Hepatocyte (in vitro differentiated cells): ENCODE measurements at regions not wholly inside any gene's neighbourhood (a gene's known extent, or its start where the extent isn't known, plus 50 kb on each side); places are given as distances from the start of the nearest gene placed in this dataset.

ENCODE experiments used
- EZH2phosphoT487 ChIP-seq: fragments of 200-600 bp; sonication (generic); IDR thresholded peaks from one replicate; pipeline ENCODE4 v1.6.1; 2018; ENCODE audit warnings: antibody characterized with exemption, mild to moderate bottlenecking, low read depth, moderate library complexity; ENCODE audit not compliant: unreplicated experiment, severe bottlenecking
- TF ChIP-seq, protein P1 (sequence below): fragments of 200-600 bp; sonication (generic); IDR thresholded peaks from 2 replicates; pipeline ENCODE4 v1.5.1; 2016; ENCODE audit warnings: antibody characterized with exemption, mild to moderate bottlenecking; ENCODE audit not compliant: poor library complexity

DNA sequence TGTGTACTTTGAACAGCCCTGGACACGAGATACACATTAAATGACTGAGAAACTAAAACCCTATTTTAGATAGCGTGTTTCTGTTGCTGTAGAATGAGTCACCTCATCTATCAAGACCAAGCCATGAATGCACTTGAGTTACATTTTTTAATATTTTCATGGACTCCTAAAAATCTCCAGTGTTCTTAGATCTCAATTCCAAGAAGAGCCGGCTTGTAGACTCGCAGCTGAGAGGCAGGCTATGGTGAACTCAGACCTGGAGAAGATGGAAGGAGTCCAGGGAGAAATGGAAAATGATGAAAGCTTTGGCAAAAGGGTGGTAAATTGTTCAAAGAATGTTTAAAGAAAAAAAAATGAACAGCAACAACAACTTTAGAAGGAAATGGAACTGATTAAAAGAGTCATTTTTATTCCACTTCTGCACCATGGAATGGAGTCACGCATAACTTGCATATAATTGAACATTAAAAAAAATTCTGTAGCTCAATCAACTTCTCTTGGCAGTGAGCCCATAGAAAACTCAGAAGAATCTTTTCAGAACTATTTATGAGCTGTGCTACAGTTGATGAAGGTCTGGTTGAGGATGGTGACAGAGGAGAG, 129.8 kb downstream of the MXRA5 start:
- TF ChIP-seq EZH2phosphoT487 = no peak
- TF ChIP-seq, protein P1, sequence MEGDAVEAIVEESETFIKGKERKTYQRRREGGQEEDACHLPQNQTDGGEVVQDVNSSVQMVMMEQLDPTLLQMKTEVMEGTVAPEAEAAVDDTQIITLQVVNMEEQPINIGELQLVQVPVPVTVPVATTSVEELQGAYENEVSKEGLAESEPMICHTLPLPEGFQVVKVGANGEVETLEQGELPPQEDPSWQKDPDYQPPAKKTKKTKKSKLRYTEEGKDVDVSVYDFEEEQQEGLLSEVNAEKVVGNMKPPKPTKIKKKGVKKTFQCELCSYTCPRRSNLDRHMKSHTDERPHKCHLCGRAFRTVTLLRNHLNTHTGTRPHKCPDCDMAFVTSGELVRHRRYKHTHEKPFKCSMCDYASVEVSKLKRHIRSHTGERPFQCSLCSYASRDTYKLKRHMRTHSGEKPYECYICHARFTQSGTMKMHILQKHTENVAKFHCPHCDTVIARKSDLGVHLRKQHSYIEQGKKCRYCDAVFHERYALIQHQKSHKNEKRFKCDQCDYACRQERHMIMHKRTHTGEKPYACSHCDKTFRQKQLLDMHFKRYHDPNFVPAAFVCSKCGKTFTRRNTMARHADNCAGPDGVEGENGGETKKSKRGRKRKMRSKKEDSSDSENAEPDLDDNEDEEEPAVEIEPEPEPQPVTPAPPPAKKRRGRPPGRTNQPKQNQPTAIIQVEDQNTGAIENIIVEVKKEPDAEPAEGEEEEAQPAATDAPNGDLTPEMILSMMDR = no peak
